ENCODE measurements at regions not wholly inside any gene's neighbourhood (a gene's known extent, or its start where the extent isn't known, plus 50 kb on each side); places are given as distances from the start of the nearest gene placed in this dataset.

GRCh38 chr11:93902921-93903320 is 52.5 kb upstream of the VSTM5 start:
- Histone ChIP-seq H3K9me3 (ENCODE audit: control insufficient read depth, insufficient read depth, low read depth, low read length) (no peaks in the 10 kb centered on the region), H3K27ac (ENCODE audit: extremely low read depth, low read depth, low read length) (no peak overlapping the region), H3K4me1 (ENCODE audit: control insufficient read depth, insufficient read depth, low read length) (no peaks in the 10 kb centered on the region), H3K4me3 (ENCODE audit: low read depth, low read length) (no peak overlapping the region), H3K36me3 (ENCODE audit: control insufficient read depth in 2 of 2, insufficient read depth in 1 of 2, low read length in 2 of 2) (no peaks in the 10 kb centered on the region)
- ChIA-PET CTCF (interaction anchor here (5.1 kb wide), 1 partner anchor 8 kb away, joined by 32 read pairs; no protein-coding TSS in a partner anchor), POLR2A (no interaction called here)
- TF ChIP-seq ZNF785 (tag by site-specific recombination; IDR thresholded peaks at IDR 0.05) (no peak), ZNF280D (tag by site-specific recombination; IDR thresholded peaks at IDR 0.05) (no peak), ATF2 (tag by site-specific recombination; IDR thresholded peaks at IDR 0.05; ENCODE audit: low read depth) (no peak), ZBTB48 (tag by site-specific recombination; IDR thresholded peaks at IDR 0.05) (no peak), ZEB2 (tag by site-specific recombination; IDR thresholded peaks at IDR 0.05) (no peak), ZNF830 (tag by site-specific recombination; IDR thresholded peaks at IDR 0.05; ENCODE audit: low read depth) (no peak), ELK4 (IDR thresholded peaks at IDR 0.05; ENCODE audit: borderline replicate concordance, low read depth, low read length) (no peak), ZNF501 (tag by site-specific recombination; IDR thresholded peaks at IDR 0.05) (no peak), PATZ1 (tag by site-specific recombination; IDR thresholded peaks at IDR 0.05) (no peak), ZIC2 (tag by site-specific recombination; IDR thresholded peaks at IDR 0.05) (no peak), ZBTB17 (tag by site-specific recombination; IDR thresholded peaks at IDR 0.05) (no peak), ZNF211 (tag by site-specific recombination; IDR thresholded peaks at IDR 0.05; ENCODE audit: low read depth) (no peak), ZNF626 (tag by site-specific recombination; IDR thresholded peaks at IDR 0.05) (no peak), YY2 (tag by site-specific recombination; IDR thresholded peaks at IDR 0.05) (no peak), ZNF571 (tag by site-specific recombination; IDR thresholded peaks at IDR 0.05) (no peak), ZNF404 (tag by site-specific recombination; IDR thresholded peaks at IDR 0.05) (no peak), KLF7 (tag by site-specific recombination; IDR thresholded peaks at IDR 0.05; ENCODE audit: borderline replicate concordance) (no peak), GLIS2 (tag by site-specific recombination; IDR thresholded peaks at IDR 0.05) (no peak), GLIS1 (tag by site-specific recombination; IDR thresholded peaks at IDR 0.05) (no peak), ZNF624 (tag by site-specific recombination; IDR thresholded peaks at IDR 0.05) (no peak)

Data from HEK293 (cell line).